Retina (tissue), 1 donor: ENCODE measurements at regions not wholly inside any gene's neighbourhood (a gene's known extent, or its start where the extent isn't known, plus 50 kb on each side); places are given as distances from the start of the nearest gene placed in this dataset.

Experiments used
- DNase-seq: peaks from one replicate; pipeline ENCODE4 v3.0.0-alpha.2; 2016

DNA sequence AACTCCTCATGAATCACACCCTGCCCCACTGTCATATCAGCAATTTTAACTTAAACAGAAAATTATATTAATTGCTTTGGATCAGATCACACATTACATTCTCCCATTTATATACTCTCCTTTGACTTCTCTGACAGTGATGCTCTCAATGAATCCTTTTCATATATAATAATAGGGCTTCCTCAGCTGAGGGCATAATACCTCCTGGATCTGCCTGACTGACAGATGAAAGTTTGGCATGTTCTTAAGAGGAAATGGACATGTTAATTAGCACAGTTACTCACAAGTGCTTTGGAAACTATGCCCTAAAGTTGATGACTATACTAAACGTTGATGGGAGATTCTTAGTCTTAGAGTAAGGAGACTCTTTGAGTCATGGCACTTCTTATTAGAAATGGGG lies 478.2 kb upstream of the LRRN3 start:
- DNase-seq = no peak
